ENCODE measurements at regions not wholly inside any gene's neighbourhood (a gene's known extent, or its start where the extent isn't known, plus 50 kb on each side); places are given as distances from the start of the nearest gene placed in this dataset.

DNA sequence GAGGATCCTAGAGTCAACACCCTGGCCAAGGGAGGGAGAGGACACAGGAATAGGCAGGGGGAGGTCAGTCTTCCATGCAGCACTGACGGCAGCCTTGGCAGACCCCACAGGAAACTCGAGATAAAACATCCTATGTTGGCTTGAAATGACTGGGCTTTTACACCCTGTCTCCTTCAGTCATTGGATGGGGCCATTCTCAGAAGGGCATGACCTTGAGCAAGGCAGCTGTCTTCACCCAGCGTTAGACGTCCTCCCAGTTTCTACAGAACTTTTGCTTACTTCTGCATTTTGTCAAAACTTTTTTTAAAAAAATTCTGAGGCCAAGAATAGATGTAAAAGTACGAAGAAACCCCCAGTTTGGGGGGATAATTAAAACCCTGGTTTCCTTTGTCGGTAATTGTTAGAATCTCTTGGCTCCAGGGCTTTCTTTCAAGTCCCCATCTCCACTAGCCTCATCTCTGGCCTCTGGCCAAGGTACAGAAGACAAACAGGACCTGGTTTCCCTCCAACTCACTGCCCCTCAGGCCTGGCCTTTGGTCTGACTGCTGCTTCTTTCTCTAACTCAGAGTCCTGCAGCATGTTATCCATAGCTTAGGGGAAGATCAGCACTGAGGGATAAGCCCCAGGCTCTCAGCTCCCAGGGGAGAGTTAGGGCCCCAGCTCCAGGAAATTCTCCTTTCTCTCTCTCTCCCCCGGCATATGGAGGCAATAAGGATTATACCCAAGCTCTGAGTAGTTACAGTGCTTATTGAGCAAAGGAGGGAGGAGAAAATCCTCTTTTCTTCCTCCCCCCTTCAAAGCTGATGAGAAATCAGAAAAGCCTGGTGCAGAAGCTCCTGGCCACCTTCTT, 51.6 kb upstream of the KCND3 start:
- Histone ChIP-seq H3K27me3 (ENCODE audit: low read depth, low read length) (no peaks in the 10 kb centered on the region), H3K4me1 (ENCODE audit: low read length) (peaks cover 46% of the 10 kb centered on the region), H3K9me3 (ENCODE audit: insufficient read depth, low read length) (no peaks in the 10 kb centered on the region), H3K79me2 (ENCODE audit: low read length) (no peaks in the 10 kb centered on the region), H3K9ac (ENCODE audit: low read length) (peak overlapping the region; percentile 71), H4K20me1 (ENCODE audit: insufficient read depth, low read length) (no peaks in the 10 kb centered on the region), H3K4me3 (ENCODE audit: low read length) (peak overlapping the region; percentile 43; the same call in 1 of the 2 replicates), H3K4me2 (ENCODE audit: low read length) (peak overlapping the region; percentile 69), H3K27ac (ENCODE audit: low read length) (peak overlapping the region; percentile 96), H3K36me3 (replicated peaks; ENCODE audit: low read depth, low read length) (no peaks in the 10 kb centered on the region), H2AFZ (ENCODE audit: low read depth, low read length) (no peak overlapping the region)
- TF ChIP-seq EZH2phosphoT487 (IDR thresholded peaks at IDR 0.05; ENCODE audit: low read depth) = no peak
- TF ChIP-seq, protein P1, sequence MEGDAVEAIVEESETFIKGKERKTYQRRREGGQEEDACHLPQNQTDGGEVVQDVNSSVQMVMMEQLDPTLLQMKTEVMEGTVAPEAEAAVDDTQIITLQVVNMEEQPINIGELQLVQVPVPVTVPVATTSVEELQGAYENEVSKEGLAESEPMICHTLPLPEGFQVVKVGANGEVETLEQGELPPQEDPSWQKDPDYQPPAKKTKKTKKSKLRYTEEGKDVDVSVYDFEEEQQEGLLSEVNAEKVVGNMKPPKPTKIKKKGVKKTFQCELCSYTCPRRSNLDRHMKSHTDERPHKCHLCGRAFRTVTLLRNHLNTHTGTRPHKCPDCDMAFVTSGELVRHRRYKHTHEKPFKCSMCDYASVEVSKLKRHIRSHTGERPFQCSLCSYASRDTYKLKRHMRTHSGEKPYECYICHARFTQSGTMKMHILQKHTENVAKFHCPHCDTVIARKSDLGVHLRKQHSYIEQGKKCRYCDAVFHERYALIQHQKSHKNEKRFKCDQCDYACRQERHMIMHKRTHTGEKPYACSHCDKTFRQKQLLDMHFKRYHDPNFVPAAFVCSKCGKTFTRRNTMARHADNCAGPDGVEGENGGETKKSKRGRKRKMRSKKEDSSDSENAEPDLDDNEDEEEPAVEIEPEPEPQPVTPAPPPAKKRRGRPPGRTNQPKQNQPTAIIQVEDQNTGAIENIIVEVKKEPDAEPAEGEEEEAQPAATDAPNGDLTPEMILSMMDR (IDR thresholded peaks at IDR 0.05; ENCODE audit: low read depth, low read length) = no peak

DNA sequence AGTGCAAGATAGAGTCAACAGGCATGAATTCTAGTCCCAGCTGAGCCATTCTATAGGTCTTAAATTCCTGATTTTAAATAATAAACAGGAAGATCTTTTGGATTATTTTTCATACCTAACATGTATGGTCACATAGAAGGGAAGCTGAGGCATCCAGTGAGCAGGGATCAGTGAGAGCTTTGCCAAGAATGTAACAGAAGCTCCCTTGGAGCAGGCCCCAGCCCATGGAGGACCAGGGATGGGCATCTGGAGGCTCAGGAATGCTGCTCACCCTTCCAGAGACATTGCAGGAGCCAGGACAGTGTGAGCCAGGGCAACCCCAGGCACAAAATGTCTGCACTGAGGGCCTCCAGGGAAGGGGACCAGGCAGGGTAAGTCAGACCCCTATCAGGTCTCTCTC, 54.4 kb upstream of the KCND3 start:
- no peak overlapping the region for H3K4me3 ChIP-seq (ENCODE audit: low read length)
- H3K4me1 ChIP-seq (ENCODE audit: low read length) = peaks cover 56% of the 10 kb centered on the region
- no peak overlapping the region for H3K9ac ChIP-seq (ENCODE audit: low read length)
- no peak overlapping the region for H3K4me2 ChIP-seq (ENCODE audit: low read length)
- H3K27me3 ChIP-seq (ENCODE audit: low read depth, low read length) = no peaks in the 10 kb centered on the region
- H2AFZ ChIP-seq (ENCODE audit: low read depth, low read length) = no peak overlapping the region
- no peaks in the 10 kb centered on the region for H3K36me3 ChIP-seq (replicated peaks; ENCODE audit: low read depth, low read length)
- H3K27ac ChIP-seq (ENCODE audit: low read length) = no peak overlapping the region
- no peaks in the 10 kb centered on the region for H3K9me3 ChIP-seq (ENCODE audit: insufficient read depth, low read length)
- TF ChIP-seq, protein P1 (IDR thresholded peaks at IDR 0.05; ENCODE audit: low read depth, low read length) = no peak
- TF ChIP-seq EZH2phosphoT487 (IDR thresholded peaks at IDR 0.05; ENCODE audit: low read depth) = no peak
- H3K79me2 ChIP-seq (ENCODE audit: low read length) = no peaks in the 10 kb centered on the region
- H4K20me1 ChIP-seq (ENCODE audit: insufficient read depth, low read length) = no peaks in the 10 kb centered on the region

DNA sequence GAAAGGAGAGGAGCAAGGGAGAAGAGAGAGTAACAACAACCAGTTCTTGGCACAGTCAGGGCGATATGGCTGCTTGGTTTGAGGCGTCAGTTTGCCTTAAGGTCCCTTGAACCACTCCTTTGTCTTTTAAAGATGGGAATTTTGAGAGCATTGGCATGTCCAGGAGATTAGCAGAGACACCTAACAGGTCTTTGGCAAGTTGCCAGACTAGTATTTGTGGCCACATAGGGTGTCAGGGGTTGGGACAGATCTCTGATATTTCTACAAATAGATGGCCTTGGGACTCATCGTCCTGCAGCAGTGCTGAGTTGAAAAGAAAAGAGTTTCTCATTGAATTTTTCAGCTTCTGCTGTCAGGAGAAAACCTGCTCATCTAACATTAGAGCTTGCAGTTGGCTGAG, 55.3 kb upstream of the KCND3 start:
- no peaks in the 10 kb centered on the region for H4K20me1 ChIP-seq (ENCODE audit: insufficient read depth, low read length)
- H3K27ac ChIP-seq (ENCODE audit: low read length) = no peak overlapping the region
- no peaks in the 10 kb centered on the region for H3K79me2 ChIP-seq (ENCODE audit: low read length)
- H2AFZ ChIP-seq (ENCODE audit: low read depth, low read length) = no peak overlapping the region
- no peaks in the 10 kb centered on the region for H3K9me3 ChIP-seq (ENCODE audit: insufficient read depth, low read length)
- H3K4me2 ChIP-seq (ENCODE audit: low read length) = no peak overlapping the region
- H3K27me3 ChIP-seq (ENCODE audit: low read depth, low read length) = no peaks in the 10 kb centered on the region
- no peaks in the 10 kb centered on the region for H3K36me3 ChIP-seq (replicated peaks; ENCODE audit: low read depth, low read length)
- peaks cover 48% of the 10 kb centered on the region for H3K4me1 ChIP-seq (ENCODE audit: low read length)
- H3K9ac ChIP-seq (ENCODE audit: low read length) = no peak overlapping the region
- TF ChIP-seq, protein P1 (IDR thresholded peaks at IDR 0.05; ENCODE audit: low read depth, low read length) = no peak
- no peak for TF ChIP-seq EZH2phosphoT487 (IDR thresholded peaks at IDR 0.05; ENCODE audit: low read depth)
- no peak overlapping the region for H3K4me3 ChIP-seq (ENCODE audit: low read length)

DNA sequence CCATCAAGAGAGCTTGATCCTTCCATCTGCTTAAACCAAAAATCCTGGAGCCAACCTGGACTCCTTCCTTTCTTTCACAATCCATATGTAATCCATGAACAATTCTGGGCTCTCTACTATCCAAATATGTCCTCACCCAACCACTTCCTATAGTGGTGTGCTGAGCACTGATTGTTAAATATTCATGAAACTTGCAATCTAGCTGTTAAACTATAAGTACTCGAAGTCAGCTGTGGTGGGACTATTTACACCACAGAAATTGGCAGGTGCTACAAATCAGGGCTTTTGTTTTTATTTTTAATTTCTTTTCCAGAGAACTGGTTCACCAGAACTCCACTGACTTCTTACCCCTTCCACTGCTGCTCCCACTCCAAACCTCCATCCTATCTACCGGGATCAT, 57.2 kb upstream of the KCND3 start:
- H3K27ac ChIP-seq (ENCODE audit: low read length) = no peak overlapping the region
- no peak overlapping the region for H3K9ac ChIP-seq (ENCODE audit: low read length)
- H3K4me1 ChIP-seq (ENCODE audit: low read length) = peaks cover 29% of the 10 kb centered on the region
- no peaks in the 10 kb centered on the region for H3K9me3 ChIP-seq (ENCODE audit: insufficient read depth, low read length)
- no peak overlapping the region for H2AFZ ChIP-seq (ENCODE audit: low read depth, low read length)
- no peaks in the 10 kb centered on the region for H3K79me2 ChIP-seq (ENCODE audit: low read length)
- no peaks in the 10 kb centered on the region for H3K36me3 ChIP-seq (replicated peaks; ENCODE audit: low read depth, low read length)
- no peak overlapping the region for H3K4me3 ChIP-seq (ENCODE audit: low read length)
- no peak overlapping the region for H3K4me2 ChIP-seq (ENCODE audit: low read length)
- H4K20me1 ChIP-seq (ENCODE audit: insufficient read depth, low read length) = no peaks in the 10 kb centered on the region
- no peaks in the 10 kb centered on the region for H3K27me3 ChIP-seq (ENCODE audit: low read depth, low read length)
- TF ChIP-seq, protein P1 (IDR thresholded peaks at IDR 0.05; ENCODE audit: low read depth, low read length) = no peak
- no peak for TF ChIP-seq EZH2phosphoT487 (IDR thresholded peaks at IDR 0.05; ENCODE audit: low read depth)

All from OCI-LY3 (cell line).